ENCODE measurements at regions not wholly inside any gene's neighbourhood (a gene's known extent, or its start where the extent isn't known, plus 50 kb on each side); places are given as distances from the start of the nearest gene placed in this dataset.

DNA sequence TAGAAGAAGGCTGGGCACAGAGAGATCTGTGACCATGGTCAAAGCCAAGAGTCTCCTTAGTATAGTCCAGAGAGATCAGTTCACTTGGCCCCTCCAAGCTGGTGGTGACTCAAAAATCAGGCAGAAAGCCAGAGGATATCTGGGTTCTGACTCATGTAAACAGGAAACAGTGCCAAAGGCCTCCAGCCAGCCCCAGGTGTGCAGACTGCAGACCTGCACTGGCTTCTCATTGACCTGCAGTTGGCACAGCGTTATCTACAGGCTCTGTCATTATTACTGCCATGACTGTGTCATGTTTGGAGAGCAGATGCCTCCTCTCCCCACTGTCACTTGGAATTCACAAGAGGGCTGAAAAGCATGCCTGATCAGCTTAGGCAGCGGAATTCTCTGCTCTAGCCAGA lies 295.7 kb upstream of the PRKD1 start:
- H3K79me2 ChIP-seq (ENCODE audit: insufficient read depth, low read length): no peaks in the 10 kb centered on the region
- no peaks in the 10 kb centered on the region for H3K9me3 Mint-ChIP-seq
- H3K27ac Mint-ChIP-seq: no peak overlapping the region
- no peaks in the 10 kb centered on the region for H3K27me3 ChIP-seq (ENCODE audit: insufficient read depth, low read length)
- no peak overlapping the region for H3K4me2 ChIP-seq (ENCODE audit: insufficient read depth, insufficient read length, low read length)
- TF ChIP-seq, protein P1, sequence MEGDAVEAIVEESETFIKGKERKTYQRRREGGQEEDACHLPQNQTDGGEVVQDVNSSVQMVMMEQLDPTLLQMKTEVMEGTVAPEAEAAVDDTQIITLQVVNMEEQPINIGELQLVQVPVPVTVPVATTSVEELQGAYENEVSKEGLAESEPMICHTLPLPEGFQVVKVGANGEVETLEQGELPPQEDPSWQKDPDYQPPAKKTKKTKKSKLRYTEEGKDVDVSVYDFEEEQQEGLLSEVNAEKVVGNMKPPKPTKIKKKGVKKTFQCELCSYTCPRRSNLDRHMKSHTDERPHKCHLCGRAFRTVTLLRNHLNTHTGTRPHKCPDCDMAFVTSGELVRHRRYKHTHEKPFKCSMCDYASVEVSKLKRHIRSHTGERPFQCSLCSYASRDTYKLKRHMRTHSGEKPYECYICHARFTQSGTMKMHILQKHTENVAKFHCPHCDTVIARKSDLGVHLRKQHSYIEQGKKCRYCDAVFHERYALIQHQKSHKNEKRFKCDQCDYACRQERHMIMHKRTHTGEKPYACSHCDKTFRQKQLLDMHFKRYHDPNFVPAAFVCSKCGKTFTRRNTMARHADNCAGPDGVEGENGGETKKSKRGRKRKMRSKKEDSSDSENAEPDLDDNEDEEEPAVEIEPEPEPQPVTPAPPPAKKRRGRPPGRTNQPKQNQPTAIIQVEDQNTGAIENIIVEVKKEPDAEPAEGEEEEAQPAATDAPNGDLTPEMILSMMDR (conservative IDR thresholded peaks at IDR 0.05): no peak
- H3K4me1 ChIP-seq (ENCODE audit: insufficient read depth, low read length): no peaks in the 10 kb centered on the region
- WGBS (ENCODE audit: extremely low coverage, insufficient read length, low lambda C conversion rate): no CpG with 5 or more reads among the region's 2 CpGs
- no peak overlapping the region for H4K5ac ChIP-seq (ENCODE audit: insufficient read length, low read depth, low read length)
- no peak overlapping the region for H2BK20ac ChIP-seq (ENCODE audit: low read depth, low read length, poor library complexity, severe bottlenecking)
- H4K20me1 ChIP-seq (ENCODE audit: control insufficient read depth, insufficient read depth, insufficient read length): no peaks in the 10 kb centered on the region
- H3K4ac ChIP-seq (ENCODE audit: low read depth, low read length): no peak overlapping the region
- no peak overlapping the region for H4K8ac ChIP-seq (replicated peaks; ENCODE audit: insufficient read length, low read depth, low read length)
- no peak overlapping the region for H2BK15ac ChIP-seq (ENCODE audit: low read depth, low read length)
- no peak overlapping the region for H3K18ac ChIP-seq (ENCODE audit: insufficient read length, low read depth, low read length)
- H3K56ac ChIP-seq (ENCODE audit: insufficient read length, low read depth, low read length): no peak overlapping the region
- no peak overlapping the region for H3K4me3 Mint-ChIP-seq
- no peaks in the 10 kb centered on the region for H3K4me1 Mint-ChIP-seq
- H2AK5ac ChIP-seq (ENCODE audit: insufficient read length, low read length): no peak overlapping the region
- H3K23me2 ChIP-seq (ENCODE audit: insufficient read length, low read depth, low read length, poor library complexity, severe bottlenecking): no peaks in the 10 kb centered on the region
- DNase-seq: no peak
- H2AFZ ChIP-seq (ENCODE audit: low read length): no peak overlapping the region
- no peaks in the 10 kb centered on the region for H3K27me3 Mint-ChIP-seq (ENCODE audit: low read depth)
- no peak overlapping the region for H3K9ac ChIP-seq (ENCODE audit: extremely low read depth, insufficient read length, low read length)
- no peak overlapping the region for H2BK5ac ChIP-seq (ENCODE audit: insufficient read length, low read length)
- H4K91ac ChIP-seq (ENCODE audit: insufficient read length, low read depth, low read length): no peak overlapping the region
- H2BK12ac ChIP-seq (ENCODE audit: insufficient read length, low read depth, low read length): no peak overlapping the region
- no peak overlapping the region for H3T11ph ChIP-seq (ENCODE audit: low read length)
- H3K27ac ChIP-seq (ENCODE audit: insufficient read length, low read depth, low read length): no peak overlapping the region
- H3K79me1 ChIP-seq (ENCODE audit: insufficient read depth, low read depth, low read length, poor library complexity, severe bottlenecking): no peaks in the 10 kb centered on the region
- H2BK120ac ChIP-seq (ENCODE audit: low read depth, low read length, poor library complexity, severe bottlenecking): no peak overlapping the region
- no peak overlapping the region for H3K23ac ChIP-seq (ENCODE audit: insufficient read length, low read depth, low read length)
- no peak overlapping the region; the same call in 1 of the 2 replicates for H3K14ac ChIP-seq (ENCODE audit: insufficient read depth, low read length)
- no peaks in the 10 kb centered on the region for H3K36me3 Mint-ChIP-seq (ENCODE audit: insufficient read depth in 1 of 3, low read depth in 3 of 3)
- no peaks in the 10 kb centered on the region for H3K9me3 ChIP-seq (ENCODE audit: control insufficient read depth, low read depth, low read length)

All from H9 (cell line).